Gastroesophageal sphincter (tissue), 4 donors: ENCODE measurements at regions not wholly inside any gene's neighbourhood (a gene's known extent, or its start where the extent isn't known, plus 50 kb on each side); places are given as distances from the start of the nearest gene placed in this dataset.

ENCODE experiments used
- ATAC-seq: fragments of 150-250 bp; one replicate; pipeline ENCODE4 v1.9.1; 2016; ENCODE audit warnings: mild to moderate bottlenecking, moderate library complexity
- H3K27ac ChIP-seq, 4 donors: fragments of 200-600 bp; sonication (generic) in 3 of 4; 1 replicate in 3 of 4; 2 replicates in 1 of 4; pipeline ENCODE4 v1.5.1; 2016 to 2019
- H3K27me3 ChIP-seq: fragments of 200-600 bp; sonication (generic); one replicate; pipeline ENCODE4 v1.5.1; 2019
- H3K36me3 ChIP-seq, 2 donors: fragments of 200-600 bp; sonication (generic); one replicate each; pipeline ENCODE4 v1.5.1; 2019; ENCODE audit warnings: control low read depth in 1 of 2
- H3K4me1 ChIP-seq, 3 donors: fragments of 200-600 bp; sonication (generic); 1 replicate in 2 of 3; 2 replicates in 1 of 3; pipeline ENCODE4 v1.5.1; 2016 to 2019; ENCODE audit warnings: control low read depth in 2 of 3
- H3K4me3 ChIP-seq, 2 donors: fragments of 200-600 bp; sonication (generic); one replicate each; pipeline ENCODE4 v1.5.1; 2019; ENCODE audit warnings: mild to moderate bottlenecking in 1 of 2, moderate library complexity in 1 of 2
- H3K9me3 ChIP-seq, 3 donors: fragments of 200-600 bp; sonication (generic); one replicate each; pipeline ENCODE4 v1.5.1; 2017 to 2019; ENCODE audit warnings: control low read depth in 2 of 3
- EP300 ChIP-seq: sonication (generic); formaldehyde crosslinking; IDR thresholded peaks from one replicate; pipeline ENCODE4 v1.6.1; 2017; ENCODE audit warnings: antibody characterized with exemption, mild to moderate bottlenecking
- POLR2A ChIP-seq, 2 donors: fragments of 450-650 bp; IDR thresholded peaks; one replicate each; pipeline ENCODE4 v1.6.1; 2017; ENCODE audit warnings: antibody characterized with exemption in 2 of 2, mild to moderate bottlenecking in 2 of 2, moderate library complexity in 1 of 2
- POLR2AphosphoS5 ChIP-seq: sonication (generic); formaldehyde crosslinking; IDR thresholded peaks from one replicate; pipeline ENCODE4 v1.6.1; 2017; ENCODE audit warnings: antibody characterized with exemption
- WGBS, 2 donors: methylation state at CpG; one replicate each; pipeline ENCODE4 v1.1.5; 2018; ENCODE audit warnings: low coverage in 1 of 2; 5-methylcytosine and 5-hydroxymethylcytosine counted together
- TF ChIP-seq, protein P1 (sequence below), 4 experiments: fragments of 200-600 bp in 2 of 4; fragments of 450-650 bp in 2 of 4; sonication (generic) in 1 of 4; IDR thresholded peaks; one replicate each; pipeline ENCODE4 v1.5.1; 2017 to 2019; ENCODE audit warnings: antibody characterized with exemption in 4 of 4, mild to moderate bottlenecking in 2 of 4, moderate library complexity in 2 of 4

GRCh38 chr2:204114295-204115136, 178.0 kb downstream of the ICOS start:
- 65 to 75% methylated on average over 7 to 9 of the region's 11 CpGs for WGBS, 2 donors
- no peak for TF ChIP-seq EP300
- no peak for TF ChIP-seq POLR2A (IDR thresholded peaks at IDR 0.05)
- TF ChIP-seq, protein P1, sequence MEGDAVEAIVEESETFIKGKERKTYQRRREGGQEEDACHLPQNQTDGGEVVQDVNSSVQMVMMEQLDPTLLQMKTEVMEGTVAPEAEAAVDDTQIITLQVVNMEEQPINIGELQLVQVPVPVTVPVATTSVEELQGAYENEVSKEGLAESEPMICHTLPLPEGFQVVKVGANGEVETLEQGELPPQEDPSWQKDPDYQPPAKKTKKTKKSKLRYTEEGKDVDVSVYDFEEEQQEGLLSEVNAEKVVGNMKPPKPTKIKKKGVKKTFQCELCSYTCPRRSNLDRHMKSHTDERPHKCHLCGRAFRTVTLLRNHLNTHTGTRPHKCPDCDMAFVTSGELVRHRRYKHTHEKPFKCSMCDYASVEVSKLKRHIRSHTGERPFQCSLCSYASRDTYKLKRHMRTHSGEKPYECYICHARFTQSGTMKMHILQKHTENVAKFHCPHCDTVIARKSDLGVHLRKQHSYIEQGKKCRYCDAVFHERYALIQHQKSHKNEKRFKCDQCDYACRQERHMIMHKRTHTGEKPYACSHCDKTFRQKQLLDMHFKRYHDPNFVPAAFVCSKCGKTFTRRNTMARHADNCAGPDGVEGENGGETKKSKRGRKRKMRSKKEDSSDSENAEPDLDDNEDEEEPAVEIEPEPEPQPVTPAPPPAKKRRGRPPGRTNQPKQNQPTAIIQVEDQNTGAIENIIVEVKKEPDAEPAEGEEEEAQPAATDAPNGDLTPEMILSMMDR (IDR thresholded peaks at IDR 0.05) = no peak
- peak; percentile 8 for TF ChIP-seq POLR2AphosphoS5
- Histone ChIP-seq H3K27me3 (no peaks in the 10 kb centered on the region), H3K9me3 (no peaks in the 10 kb centered on the region), H3K4me3 (no peak overlapping the region), H3K4me1 (peaks cover 28 to 84% (median 37%) of the 10 kb centered on the region in 3 donors), H3K27ac (peak overlapping the region in 3 of 4 donors; percentile 65 to 73 (median 67)), H3K36me3 (no peaks in the 10 kb centered on the region)
- peak; percentile 24 for ATAC-seq

DNA sequence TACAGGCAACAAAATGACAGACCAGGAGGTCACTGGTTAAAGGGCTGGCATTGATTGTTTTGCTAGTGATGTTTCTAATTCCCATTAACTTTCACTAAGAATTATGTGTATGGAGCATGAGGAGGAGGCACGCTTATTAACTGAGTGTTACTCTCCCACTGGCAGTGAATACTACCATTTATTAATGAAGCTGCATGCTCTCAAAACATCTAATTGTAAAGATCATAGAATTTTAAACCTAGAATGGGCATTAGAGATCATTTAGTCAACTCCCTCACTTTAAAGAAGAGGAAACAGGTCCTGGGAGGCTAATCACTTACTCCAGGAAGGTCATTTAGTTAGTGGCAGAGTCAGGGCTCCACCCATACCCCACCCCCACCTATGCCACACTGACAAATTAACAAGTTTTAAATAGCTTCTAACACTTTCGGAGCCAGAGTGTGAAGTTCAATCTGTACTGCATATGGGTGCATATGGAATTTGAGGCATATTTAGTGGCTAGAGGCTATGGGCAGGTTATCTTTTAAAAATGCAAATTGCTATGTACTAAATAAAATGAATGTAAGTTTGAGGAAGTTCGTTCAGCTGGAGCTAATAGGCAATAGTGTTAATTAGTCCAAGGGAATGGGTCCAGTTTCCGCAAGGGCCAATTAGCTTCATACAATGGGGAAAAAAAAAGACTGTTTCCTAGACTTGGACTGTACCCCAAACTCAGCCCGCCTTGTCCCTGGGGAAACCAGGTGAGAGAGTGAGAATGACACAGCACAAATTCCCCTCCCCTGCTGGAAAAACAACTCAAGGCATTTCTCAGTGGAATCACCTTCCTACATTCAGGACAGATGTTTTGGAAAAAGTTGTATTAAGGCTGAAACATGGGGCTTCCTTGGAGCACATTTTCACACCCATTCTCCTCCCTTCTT, 178.8 kb downstream of the ICOS start:
- Histone ChIP-seq H3K36me3 (no peaks in the 10 kb centered on the region), H3K4me3 (no peak overlapping the region), H3K9me3 (no peaks in the 10 kb centered on the region), H3K27ac (peak overlapping the region; percentile 65 to 76 (median 70)), H3K27me3 (no peaks in the 10 kb centered on the region), H3K4me1 (peaks cover 28 to 76% (median 35%) of the 10 kb centered on the region in 3 donors)
- TF ChIP-seq POLR2A (IDR thresholded peaks at IDR 0.05) = no peak
- TF ChIP-seq, protein P1 (IDR thresholded peaks at IDR 0.05) = no peak
- no peak for TF ChIP-seq POLR2AphosphoS5
- TF ChIP-seq EP300 = no peak
- 66 to 70% methylated on average over 5 of the region's 5 CpGs for WGBS, 2 donors
- no peak for ATAC-seq

DNA sequence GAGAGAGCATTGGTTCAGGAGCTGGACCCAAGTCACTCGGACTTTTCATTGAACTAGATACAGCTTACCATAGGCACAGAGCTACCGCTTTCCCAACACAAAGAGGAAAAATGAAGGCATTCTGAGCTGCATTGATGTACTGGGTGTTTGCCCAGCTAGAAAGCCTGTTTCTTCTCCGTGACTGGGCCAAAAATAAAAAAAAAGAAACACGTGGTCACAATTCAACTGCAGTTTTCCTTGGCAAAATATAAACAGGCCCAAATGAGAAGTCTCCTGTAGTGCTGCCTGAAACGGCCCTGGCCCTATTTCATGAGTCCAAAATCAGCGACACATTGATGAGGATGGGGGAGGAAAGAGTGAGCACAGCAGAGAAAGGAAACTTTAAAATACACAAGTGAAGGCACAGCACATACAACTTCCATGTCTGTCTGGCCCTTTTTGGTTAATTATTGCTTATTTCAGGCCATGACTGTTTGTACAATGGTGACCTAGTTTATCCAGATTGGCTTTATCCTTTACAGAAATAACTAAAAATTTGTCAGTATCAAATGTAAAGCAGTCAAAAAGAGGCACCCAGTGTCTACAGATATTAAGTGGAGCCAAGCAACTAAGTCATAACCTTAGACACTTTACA, 179.7 kb downstream of the ICOS start:
- WGBS, 2 donors = 10 to 11% methylated on average over 4 to 5 of the region's 6 CpGs
- H3K27me3 ChIP-seq = no peaks in the 10 kb centered on the region
- peak; percentile 49 for ATAC-seq
- no peak overlapping the region for H3K4me3 ChIP-seq
- no peak for TF ChIP-seq POLR2AphosphoS5
- TF ChIP-seq EP300 = no peak
- TF ChIP-seq POLR2A (IDR thresholded peaks at IDR 0.05) = no peak
- TF ChIP-seq, protein P1 (IDR thresholded peaks at IDR 0.05) = no peak
- H3K4me1 ChIP-seq = peaks cover 28 to 67% (median 31%) of the 10 kb centered on the region in 3 donors
- peak overlapping the region; percentile 65 to 76 (median 70) for H3K27ac ChIP-seq
- no peaks in the 10 kb centered on the region for H3K36me3 ChIP-seq
- H3K9me3 ChIP-seq = no peaks in the 10 kb centered on the region

DNA sequence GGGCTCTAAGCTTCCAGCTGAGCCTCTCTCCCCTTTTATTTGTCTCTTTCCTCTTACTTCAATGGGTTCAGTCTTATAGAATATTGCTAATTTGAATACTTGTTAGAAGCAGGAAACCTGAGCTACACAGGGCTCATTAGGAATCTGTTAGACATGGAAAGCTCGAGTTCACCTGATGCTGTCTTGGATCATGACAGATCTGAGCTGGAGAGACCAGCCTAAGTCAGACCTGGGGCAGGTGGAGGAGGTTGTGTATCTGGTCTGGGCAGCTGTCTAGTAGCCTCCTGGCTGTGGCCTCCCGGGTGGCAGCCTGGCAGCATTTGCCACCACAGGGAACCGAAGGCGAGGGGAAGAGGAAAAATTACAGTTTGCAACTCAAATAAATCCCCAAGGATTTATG, 185.9 kb downstream of the ICOS start:
- H3K36me3 ChIP-seq = no peaks in the 10 kb centered on the region

More for the DNA sequence above, 185.9 kb downstream of the ICOS start:
- Histone ChIP-seq H3K27ac (no peak overlapping the region), H3K4me1 (peaks cover 0 to 5% (median 0%) of the 10 kb centered on the region in 3 donors), H3K4me3 (no peak overlapping the region), H3K27me3 (no peaks in the 10 kb centered on the region), H3K9me3 (no peaks in the 10 kb centered on the region)
- TF ChIP-seq, protein P1 (IDR thresholded peaks at IDR 0.05) = no peak
- TF ChIP-seq POLR2AphosphoS5 (no peak), EP300 (no peak), POLR2A (IDR thresholded peaks at IDR 0.05) (no peak)
- WGBS, 2 donors = 81% methylated on average over 3 of the region's 4 CpGs; no CpG with 5 or more reads in 1 of the 2 donors
- no peak for ATAC-seq
